ENCODE measurements at regions not wholly inside any gene's neighbourhood (a gene's known extent, or its start where the extent isn't known, plus 50 kb on each side); places are given as distances from the start of the nearest gene placed in this dataset.

- DNase-seq = no peak
Measured at GRCh38 chr9:13513716-13514444, 234.4 kb upstream of the MPDZ start.

GRCh38 chr9:13513286-13513685 lies 233.8 kb upstream of the MPDZ start:
- no peak for DNase-seq

- no peak for DNase-seq
Measured at GRCh38 chr9:13508681-13509080, 229.2 kb upstream of the MPDZ start.

DNA sequence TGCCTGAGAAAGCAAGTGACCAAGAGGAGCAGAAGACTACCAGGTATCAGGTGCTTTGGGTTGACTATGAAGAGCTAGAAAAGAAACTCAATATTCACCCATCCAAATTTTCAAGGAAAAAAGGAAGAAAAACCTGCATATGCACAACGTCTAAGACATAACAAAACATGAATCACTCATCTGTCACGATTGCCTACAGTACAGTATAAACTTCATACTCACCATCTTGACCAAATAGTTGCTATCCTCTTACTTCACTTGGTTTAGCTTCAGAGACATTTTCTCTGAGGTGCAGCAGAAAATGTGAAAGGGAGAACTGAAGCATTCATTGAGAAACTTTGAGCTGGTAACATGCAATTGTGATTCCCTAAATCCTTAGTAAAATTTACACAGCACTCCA lies 228.6 kb upstream of the MPDZ start:
- no peak for DNase-seq

DNA sequence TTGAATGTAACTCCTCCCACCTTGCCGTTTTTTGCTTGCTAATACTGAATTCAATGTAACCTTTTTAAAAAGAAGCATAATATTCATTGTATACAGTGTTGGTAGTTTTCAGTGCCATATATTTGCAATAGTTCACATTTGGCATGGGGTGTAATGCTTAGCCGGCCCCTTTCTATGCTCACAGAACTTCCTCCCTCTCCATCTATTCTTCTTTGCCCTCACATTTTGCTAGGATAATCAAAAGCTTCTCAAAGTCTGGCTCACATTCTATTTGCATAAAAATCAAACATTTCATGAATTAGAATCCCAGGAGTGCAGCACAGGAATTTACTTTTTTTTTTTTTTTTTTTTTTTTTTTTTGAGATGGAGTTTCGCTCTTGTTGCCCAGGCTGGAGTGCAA lies 226.3 kb upstream of the MPDZ start:
- DNase-seq = no peak

DNA sequence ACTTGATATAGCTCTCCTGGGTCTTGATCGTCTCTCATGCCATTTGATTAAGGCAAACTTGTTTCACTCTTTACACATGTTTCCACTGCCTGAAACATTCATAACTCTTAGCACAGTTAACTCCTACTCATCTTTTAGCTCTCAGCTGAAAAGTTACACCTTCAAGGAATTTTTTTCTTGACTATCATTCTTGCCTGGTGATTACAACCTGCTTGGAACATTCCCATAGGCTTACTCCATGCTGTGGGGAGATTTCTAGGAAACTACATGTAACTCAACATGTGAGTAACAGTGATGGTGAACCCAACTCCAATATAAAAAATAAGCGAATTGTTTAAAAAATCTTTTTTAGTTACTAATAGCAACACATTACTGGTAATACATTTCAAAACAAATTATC lies 224.1 kb upstream of the MPDZ start:
- DNase-seq = no peak

DNA sequence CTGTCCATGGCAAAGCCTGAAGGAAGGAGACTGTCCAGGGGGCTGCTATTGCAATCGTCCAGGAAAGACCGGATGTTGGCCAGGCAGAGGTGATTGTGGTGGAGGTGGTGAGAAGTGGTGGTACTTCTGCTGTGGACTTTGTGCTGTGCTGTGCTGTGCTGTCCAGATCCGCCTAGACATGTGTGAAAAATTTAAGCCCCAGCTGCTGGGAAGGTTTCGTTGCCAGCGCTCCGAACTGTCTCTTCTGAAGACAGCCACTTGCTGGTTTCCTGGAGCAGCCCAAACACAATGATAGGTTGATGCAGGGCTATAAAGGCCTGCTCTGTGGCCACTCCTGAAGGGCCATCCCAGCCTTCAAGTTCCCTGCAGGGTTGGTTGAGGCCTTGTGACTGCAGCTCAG lies 223.0 kb upstream of the MPDZ start:
- no peak for DNase-seq

DNA sequence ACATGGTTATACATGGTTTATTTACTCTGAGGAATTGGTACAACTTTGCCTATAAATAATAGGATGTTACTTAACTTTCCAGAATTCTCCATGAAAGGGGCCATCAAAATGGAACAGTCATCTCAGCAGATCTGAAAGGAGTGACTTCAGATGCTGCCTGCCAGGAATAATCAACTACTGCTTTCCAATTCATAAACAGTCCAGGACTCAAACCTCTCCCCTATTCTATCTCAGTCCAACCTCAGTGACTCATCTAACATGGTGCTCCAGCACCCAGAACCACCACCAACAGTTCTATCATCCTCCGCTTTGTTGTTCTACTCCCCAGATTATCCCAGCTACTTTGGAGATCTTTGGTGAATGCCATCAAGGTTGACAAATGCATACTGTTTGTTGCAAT lies 221.5 kb upstream of the MPDZ start:
- DNase-seq = no peak

GRCh38 chr9:13500034-13500433 lies 220.5 kb upstream of the MPDZ start:
- no peak for DNase-seq

DNA sequence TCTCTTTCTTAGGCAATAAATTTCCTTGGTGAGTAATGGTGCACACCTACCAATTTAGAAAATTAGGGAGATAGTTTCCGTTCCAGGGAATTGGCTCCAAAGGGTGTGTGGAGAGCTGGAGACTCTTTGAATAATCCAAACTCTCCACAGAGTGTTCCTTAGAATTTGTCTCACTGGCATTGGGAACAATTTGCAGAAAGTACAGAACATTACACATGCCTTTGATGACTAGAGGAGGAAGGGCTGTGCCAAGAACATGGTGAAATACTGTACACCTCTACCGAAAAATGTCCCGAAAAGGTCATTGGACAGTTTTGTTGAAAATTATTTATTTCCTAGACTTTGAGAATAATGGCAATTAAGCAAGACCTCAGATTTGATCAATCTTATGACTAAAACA lies 214.2 kb upstream of the MPDZ start:
- DNase-seq = no peak

GRCh38 chr9:13491493-13492424 lies 212.3 kb upstream of the MPDZ start:
- no peak for DNase-seq

- no peak for DNase-seq
Measured at GRCh38 chr9:13491138-13491492, 211.6 kb upstream of the MPDZ start.

DNA sequence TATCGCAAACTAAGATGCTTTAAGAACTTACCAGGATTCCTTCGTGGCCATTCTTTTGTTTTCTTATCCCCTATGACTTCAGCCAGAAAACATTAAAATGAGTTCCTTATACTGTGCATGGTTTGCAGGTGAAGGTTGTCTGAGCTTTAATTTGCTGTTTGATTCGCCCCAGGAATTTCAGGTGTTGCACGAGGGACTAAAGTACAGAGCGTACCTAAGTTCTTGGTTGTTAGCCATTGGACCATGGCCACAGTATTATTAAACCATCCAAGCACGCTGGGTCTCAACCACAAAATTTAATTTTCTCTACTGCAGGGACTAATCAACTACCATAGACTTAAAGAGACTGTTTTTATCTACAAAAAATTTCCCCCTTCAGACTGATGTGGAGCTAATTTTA lies 208.4 kb upstream of the MPDZ start:
- DNase-seq = no peak

DNA sequence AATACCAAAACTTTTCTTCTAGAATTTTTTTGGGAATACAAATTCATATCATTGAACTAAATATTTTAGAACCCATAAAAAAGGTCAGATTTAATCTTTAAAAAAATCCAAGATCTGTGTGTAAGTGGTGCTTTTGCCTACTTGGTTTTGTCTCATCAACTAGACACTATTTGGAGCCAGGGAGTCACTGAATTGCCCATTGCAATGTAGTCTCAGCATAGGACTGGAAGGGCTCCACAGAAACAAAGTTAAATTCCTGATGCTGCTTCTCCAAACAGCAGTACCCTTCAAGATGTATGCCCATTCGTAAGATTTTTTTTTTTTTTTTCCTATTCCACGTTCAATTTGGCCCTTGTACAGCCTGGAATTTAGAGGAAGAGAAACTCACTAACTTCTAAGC lies 208.0 kb upstream of the MPDZ start:
- DNase-seq = no peak

GRCh38 chr9:13487071-13487470 lies 207.6 kb upstream of the MPDZ start:
- no peak for DNase-seq

DNA sequence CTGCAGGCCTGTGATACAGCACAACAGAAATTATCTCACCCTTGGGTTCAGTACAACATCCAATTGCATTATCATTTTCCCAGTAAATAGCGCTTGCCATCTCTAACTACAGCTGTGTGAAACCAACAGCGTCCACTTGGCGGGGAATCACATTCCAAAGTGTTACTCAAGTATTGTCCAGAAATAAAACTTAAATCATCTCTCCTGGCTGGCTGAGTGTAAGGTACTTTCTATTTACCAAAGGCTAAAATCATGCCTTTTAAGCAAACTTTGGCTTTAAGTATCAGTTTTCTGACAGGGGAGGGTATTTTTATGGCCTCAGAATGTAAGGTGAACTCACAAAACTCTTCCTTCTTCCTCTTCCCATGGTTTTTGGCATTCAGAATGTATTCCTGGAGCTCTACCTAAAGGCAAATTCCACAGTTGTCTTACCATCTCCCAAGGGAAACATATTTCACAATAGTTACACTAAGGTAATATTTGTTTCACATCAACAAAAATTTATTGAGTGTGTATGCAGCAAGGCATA lies 205.6 kb upstream of the MPDZ start:
- DNase-seq = no peak

- no peak for DNase-seq
Measured at GRCh38 chr9:13484186-13484585, 204.7 kb upstream of the MPDZ start.

GRCh38 chr9:13481274-13481673 lies 201.8 kb upstream of the MPDZ start:
- no peak for DNase-seq

DNA sequence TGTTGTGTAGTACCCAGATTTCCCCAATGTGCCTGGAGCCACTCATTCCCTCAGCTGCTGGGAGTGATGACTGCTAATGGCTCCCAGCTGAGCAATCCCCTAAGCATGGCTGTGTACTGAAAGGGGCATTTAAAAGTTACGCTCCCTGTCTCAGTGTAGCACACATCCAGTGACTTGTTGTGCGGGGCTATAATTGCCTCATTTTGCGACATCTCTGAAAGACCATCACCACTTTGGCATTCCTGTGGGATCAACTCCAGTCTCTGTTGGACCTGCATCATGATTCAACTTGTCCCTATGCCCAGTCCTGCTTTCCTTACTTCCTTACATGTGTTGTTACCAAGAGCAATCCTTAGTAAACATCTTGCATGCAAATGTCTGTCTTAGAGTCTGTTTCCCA lies 201.2 kb upstream of the MPDZ start:
- no peak for DNase-seq

DNA sequence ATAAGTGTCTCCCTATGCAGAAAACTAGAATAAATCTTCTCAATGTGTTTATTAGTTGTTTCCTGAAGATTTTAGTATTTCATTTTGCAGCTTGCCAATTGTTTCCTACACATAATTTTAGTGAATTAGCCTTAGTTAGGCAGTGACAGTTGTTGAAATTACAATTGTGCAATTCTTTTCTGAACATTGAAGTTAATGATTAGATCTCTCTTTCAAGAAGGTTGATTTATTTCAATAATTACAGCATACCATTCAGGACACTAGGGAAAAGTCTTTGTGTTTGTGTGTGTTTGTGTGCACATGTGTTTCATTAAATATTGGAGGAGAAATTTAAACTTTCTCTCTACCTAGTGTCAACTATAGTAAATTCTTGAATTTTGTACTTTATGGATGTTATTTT lies 199.6 kb upstream of the MPDZ start:
- no peak for DNase-seq

DNA sequence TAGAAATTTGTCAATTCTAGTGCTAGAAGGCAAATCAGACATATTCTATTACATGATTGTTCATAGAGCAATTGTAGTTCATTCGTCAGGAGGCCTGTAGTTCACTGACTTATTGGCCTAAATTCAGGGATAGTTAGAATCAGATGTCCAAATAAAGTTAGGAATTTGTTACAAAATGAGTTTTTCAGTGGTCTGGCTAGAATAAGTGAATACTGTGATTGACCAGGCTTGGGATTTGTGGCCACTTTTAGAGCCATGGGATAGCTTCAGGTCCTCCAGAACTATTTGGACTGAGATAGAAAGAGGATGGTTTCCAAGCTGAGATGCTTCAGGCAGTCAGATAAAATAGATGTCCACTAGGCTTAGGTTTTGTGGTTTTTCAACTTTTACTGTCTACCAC lies 199.1 kb upstream of the MPDZ start:
- no peak for DNase-seq

- no peak for DNase-seq
Measured at GRCh38 chr9:13478160-13478559, 198.7 kb upstream of the MPDZ start.

- no peak for DNase-seq
Measured at GRCh38 chr9:13470836-13471235, 191.3 kb upstream of the MPDZ start.

DNA sequence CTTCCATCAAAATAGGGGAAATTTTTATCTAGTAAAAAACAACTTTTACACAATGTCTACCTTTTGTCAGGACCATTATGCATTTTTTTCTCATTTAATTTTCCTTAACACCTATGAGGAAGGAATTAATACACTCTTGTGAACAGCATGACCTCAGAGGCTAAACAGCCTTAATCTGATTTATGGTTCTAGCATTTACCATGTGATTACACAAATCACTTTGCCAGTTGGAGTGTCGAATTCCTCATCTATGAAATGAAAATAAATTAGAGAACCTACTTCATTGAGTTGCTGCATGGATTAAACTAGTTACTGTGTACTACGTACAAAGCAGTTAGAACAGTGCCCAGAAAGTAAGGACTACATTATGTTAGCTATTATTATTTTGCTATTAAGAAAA lies 187.7 kb upstream of the MPDZ start:
- no peak for DNase-seq

Measured in CD4-positive, alpha-beta T cell treated with Interferon alpha-2 for 1 hour (primary cell).